GM18526 (cell line): ENCODE measurements at regions not wholly inside any gene's neighbourhood (a gene's known extent, or its start where the extent isn't known, plus 50 kb on each side); places are given as distances from the start of the nearest gene placed in this dataset.

Experiments
- POLR2A ChIP-seq: IDR thresholded peaks from 3 replicates; pipeline ENCODE4 v1.6.1; 2011; ENCODE audit not compliant: insufficient read length; ENCODE audit errors: extremely low read depth

GRCh38 chr19:28397306-28397705 is 815.6 kb downstream of the UQCRFS1 start:
- no peak for TF ChIP-seq POLR2A

- TF ChIP-seq POLR2A, result no peak
Measured at GRCh38 chr19:28396287-28396831, 816.6 kb downstream of the UQCRFS1 start.

- no peak for TF ChIP-seq POLR2A
Measured at GRCh38 chr19:28394725-28395124, 818.2 kb downstream of the UQCRFS1 start.

- no peak for TF ChIP-seq POLR2A
Measured at GRCh38 chr19:28393574-28394336, 819.2 kb downstream of the UQCRFS1 start.

- no peak for TF ChIP-seq POLR2A
Measured at GRCh38 chr19:28388988-28389387, 824.0 kb downstream of the UQCRFS1 start.

- no peak for TF ChIP-seq POLR2A
Measured at GRCh38 chr19:28387507-28387906, 825.4 kb downstream of the UQCRFS1 start.

GRCh38 chr19:28386470-28386869 is 826.5 kb downstream of the UQCRFS1 start:
- TF ChIP-seq POLR2A, result no peak

GRCh38 chr19:28386066-28386465 is 826.9 kb downstream of the UQCRFS1 start:
- TF ChIP-seq POLR2A, result no peak

- TF ChIP-seq POLR2A, result no peak
Measured at GRCh38 chr19:28377077-28377476, 835.9 kb downstream of the UQCRFS1 start.

- TF ChIP-seq POLR2A, result no peak
Measured at GRCh38 chr19:28374971-28375370, 838.0 kb downstream of the UQCRFS1 start.

GRCh38 chr19:28372576-28373247 is 840.2 kb downstream of the UQCRFS1 start:
- TF ChIP-seq POLR2A, result no peak

GRCh38 chr19:28367146-28367545 is 845.8 kb downstream of the UQCRFS1 start:
- no peak for TF ChIP-seq POLR2A

GRCh38 chr19:28363254-28363653 is 849.7 kb downstream of the UQCRFS1 start:
- no peak for TF ChIP-seq POLR2A

GRCh38 chr19:28359431-28360414 is 853.2 kb downstream of the UQCRFS1 start:
- no peak for TF ChIP-seq POLR2A

- TF ChIP-seq POLR2A, result no peak
Measured at GRCh38 chr19:28358633-28359032, 854.3 kb downstream of the UQCRFS1 start.

- TF ChIP-seq POLR2A, result no peak
Measured at GRCh38 chr19:28351761-28352160, 861.2 kb downstream of the UQCRFS1 start.

GRCh38 chr19:28350673-28351072 is 862.3 kb downstream of the UQCRFS1 start:
- TF ChIP-seq POLR2A, result no peak
